ENCODE measurements at regions not wholly inside any gene's neighbourhood (a gene's known extent, or its start where the extent isn't known, plus 50 kb on each side); places are given as distances from the start of the nearest gene placed in this dataset.
"Not testable (repeated sequence)": the region's sequence is repeated elsewhere in the genome, so short reads cannot be mapped to it uniquely, and the experiment has no call there.

GRCh38 chr3:21013566-21013965, 737.4 kb downstream of the ZNF385D start:
- DNase-seq: no peak

GRCh38 chr3:20999661-21000060, 751.3 kb downstream of the ZNF385D start:
- no peak for DNase-seq

GRCh38 chr3:20997183-20997582, 753.8 kb downstream of the ZNF385D start:
- no peak for DNase-seq

- DNase-seq: no peak
These were observed 760.1 kb downstream of the ZNF385D start for GRCh38 chr3:20990896-20991295.

- DNase-seq: not testable (repeated sequence)
These were observed 761.4 kb downstream of the ZNF385D start for GRCh38 chr3:20989653-20990052.

- no peak for DNase-seq
These were observed 766.3 kb downstream of the ZNF385D start for GRCh38 chr3:20984594-20985205.

- no peak for DNase-seq
These were observed 775.8 kb downstream of the ZNF385D start for GRCh38 chr3:20975188-20975651.

- DNase-seq: no peak
These were observed 776.6 kb downstream of the ZNF385D start for GRCh38 chr3:20974396-20974795.

GRCh38 chr3:20970807-20971206, 780.2 kb downstream of the ZNF385D start:
- DNase-seq: not testable (repeated sequence)

GRCh38 chr3:20967485-20967884, 781.5 kb upstream of the SGO1 start:
- DNase-seq: not testable (repeated sequence)

- no peak for DNase-seq
These were observed 772.2 kb upstream of the SGO1 start for GRCh38 chr3:20958161-20958560.

- DNase-seq: no peak
These were observed 759.9 kb upstream of the SGO1 start for GRCh38 chr3:20945892-20946291.

GRCh38 chr3:20935791-20936190, 749.8 kb upstream of the SGO1 start:
- no peak for DNase-seq

- DNase-seq: no peak
These were observed 745.8 kb upstream of the SGO1 start for GRCh38 chr3:20931834-20932233.

- DNase-seq: no peak
These were observed 744.0 kb upstream of the SGO1 start for GRCh38 chr3:20930034-20930433.

- no peak for DNase-seq
These were observed 738.8 kb upstream of the SGO1 start for GRCh38 chr3:20924646-20925385.

- DNase-seq: not testable (repeated sequence)
These were observed 735.1 kb upstream of the SGO1 start for GRCh38 chr3:20921112-20921511.

- no peak for DNase-seq
These were observed 731.1 kb upstream of the SGO1 start for GRCh38 chr3:20916951-20917606.

- DNase-seq: no peak
These were observed 728.3 kb upstream of the SGO1 start for GRCh38 chr3:20914310-20914709.

GRCh38 chr3:20912406-20912805, 726.4 kb upstream of the SGO1 start:
- DNase-seq: no peak

- DNase-seq: no peak
These were observed 723.5 kb upstream of the SGO1 start for GRCh38 chr3:20909511-20909910.

GRCh38 chr3:20905210-20905805, 719.3 kb upstream of the SGO1 start:
- no peak for DNase-seq

- DNase-seq: no peak
These were observed 718.7 kb upstream of the SGO1 start for GRCh38 chr3:20904671-20905070.

- no peak for DNase-seq
These were observed 713.0 kb upstream of the SGO1 start for GRCh38 chr3:20898962-20899361.

All from CD4-positive, alpha-beta T cell treated with Interleukin-21 for 1 hour (primary cell).